ENCODE measurements at regions not wholly inside any gene's neighbourhood (a gene's known extent, or its start where the extent isn't known, plus 50 kb on each side); places are given as distances from the start of the nearest gene placed in this dataset.

DNA sequence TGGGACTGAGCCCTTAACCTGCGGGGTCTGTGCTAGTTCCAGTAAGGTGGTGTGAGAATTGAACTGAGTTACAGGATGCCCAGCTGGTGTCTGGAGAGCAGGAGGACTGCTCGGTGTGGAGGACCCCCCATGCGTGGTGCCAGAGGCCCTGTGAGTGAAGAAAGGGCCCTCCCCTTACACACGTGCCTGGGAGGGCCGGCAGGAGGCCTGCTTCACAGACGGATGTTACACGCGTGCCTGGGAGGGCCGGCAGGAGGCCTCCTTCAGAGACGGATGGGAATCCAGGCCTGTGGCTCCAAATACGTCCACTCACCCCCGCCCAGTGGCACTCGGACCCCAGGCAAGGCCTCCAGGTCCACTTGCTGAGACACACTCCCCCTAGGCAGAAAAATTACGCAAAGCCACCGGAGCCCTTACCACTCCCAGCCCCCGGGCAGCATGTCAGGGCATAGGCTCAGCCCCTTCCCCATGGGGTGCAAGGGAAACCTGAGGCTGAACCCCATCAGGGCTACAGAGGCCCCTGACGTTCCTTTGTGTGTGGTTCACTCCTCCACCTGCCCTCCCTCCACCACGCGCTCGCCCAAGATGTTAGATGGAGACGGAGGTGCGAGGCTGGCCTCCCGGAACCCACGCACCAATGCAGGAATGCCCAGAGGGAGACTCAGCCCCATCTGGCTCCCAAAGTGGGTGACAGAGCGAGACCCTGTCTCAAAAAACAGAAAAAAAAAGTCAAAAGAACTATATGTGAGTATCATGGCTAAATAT is 227.8 kb downstream of the BRD1 start:
- H3K27ac ChIP-seq = no peak overlapping the region
- ATAC-seq (no peak), DNase-seq (peak in 1 of 4 donors; percentile 27)
- H3K4me1 ChIP-seq = no peaks in the 10 kb centered on the region
- no peaks in the 10 kb centered on the region for H3K27me3 ChIP-seq
- peaks cover 0 to 12% of the 10 kb centered on the region in 2 donors for H3K9me3 ChIP-seq
- TF ChIP-seq, protein P1, sequence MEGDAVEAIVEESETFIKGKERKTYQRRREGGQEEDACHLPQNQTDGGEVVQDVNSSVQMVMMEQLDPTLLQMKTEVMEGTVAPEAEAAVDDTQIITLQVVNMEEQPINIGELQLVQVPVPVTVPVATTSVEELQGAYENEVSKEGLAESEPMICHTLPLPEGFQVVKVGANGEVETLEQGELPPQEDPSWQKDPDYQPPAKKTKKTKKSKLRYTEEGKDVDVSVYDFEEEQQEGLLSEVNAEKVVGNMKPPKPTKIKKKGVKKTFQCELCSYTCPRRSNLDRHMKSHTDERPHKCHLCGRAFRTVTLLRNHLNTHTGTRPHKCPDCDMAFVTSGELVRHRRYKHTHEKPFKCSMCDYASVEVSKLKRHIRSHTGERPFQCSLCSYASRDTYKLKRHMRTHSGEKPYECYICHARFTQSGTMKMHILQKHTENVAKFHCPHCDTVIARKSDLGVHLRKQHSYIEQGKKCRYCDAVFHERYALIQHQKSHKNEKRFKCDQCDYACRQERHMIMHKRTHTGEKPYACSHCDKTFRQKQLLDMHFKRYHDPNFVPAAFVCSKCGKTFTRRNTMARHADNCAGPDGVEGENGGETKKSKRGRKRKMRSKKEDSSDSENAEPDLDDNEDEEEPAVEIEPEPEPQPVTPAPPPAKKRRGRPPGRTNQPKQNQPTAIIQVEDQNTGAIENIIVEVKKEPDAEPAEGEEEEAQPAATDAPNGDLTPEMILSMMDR (IDR thresholded peaks at IDR 0.05) = no peak
- intact Hi-C loops (cut with DNase I) = no loop called here
- H3K36me3 ChIP-seq = peaks cover 0 to 4% of the 10 kb centered on the region in 2 donors
- H3K4me3 ChIP-seq = no peak overlapping the region

DNA sequence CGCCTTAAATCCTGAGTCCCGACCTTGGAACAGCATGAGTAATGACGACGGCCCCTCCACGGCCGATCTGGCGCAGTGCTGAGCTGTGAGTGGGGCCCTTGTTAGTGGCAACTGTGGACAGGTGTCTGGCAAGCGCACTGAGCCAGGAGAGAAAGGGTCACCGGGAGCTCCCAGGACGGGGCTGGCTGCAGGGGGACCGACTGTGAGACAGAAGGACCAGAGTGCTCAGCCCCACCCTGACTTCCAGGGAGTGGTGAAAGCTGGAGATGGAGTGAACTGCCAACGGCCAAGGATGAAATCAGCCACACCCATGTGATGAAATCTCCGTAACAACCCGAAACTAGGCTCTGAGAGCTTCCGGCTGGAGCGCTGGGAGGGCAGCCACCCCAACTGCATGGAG is 228.6 kb downstream of the BRD1 start:
- no peak overlapping the region for H3K27ac ChIP-seq
- intact Hi-C loops (cut with DNase I) = no loop called here
- no peak for ATAC-seq
- H3K9me3 ChIP-seq = peaks cover 0 to 3% of the 10 kb centered on the region in 2 donors
- TF ChIP-seq, protein P1 (IDR thresholded peaks at IDR 0.05) = no peak
- no peaks in the 10 kb centered on the region for H3K4me1 ChIP-seq
- peaks cover 0 to 5% of the 10 kb centered on the region in 2 donors for H3K36me3 ChIP-seq
- peak in 1 of 4 donors; percentile 54 for DNase-seq
- H3K4me3 ChIP-seq = no peak overlapping the region
- no peaks in the 10 kb centered on the region for H3K27me3 ChIP-seq

DNA sequence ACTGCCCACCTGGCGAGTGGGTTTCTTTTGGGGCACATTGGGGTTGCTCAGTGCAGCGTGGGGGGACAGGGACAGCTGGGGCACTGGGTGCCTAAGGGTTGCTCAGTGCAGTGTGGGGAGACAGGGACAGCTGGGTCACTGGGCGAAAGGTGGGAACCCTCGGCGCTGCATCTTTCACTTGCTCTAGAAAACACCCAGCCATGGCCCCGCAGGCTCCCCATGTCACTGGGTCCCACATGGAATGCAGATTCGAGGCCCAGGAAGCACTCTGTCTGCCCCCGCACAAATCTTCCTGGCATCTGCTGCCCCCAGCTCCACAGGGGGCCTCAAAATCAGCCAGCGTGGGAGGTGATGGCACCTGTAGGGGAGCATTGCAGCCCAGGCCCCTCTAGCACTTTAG is 229.3 kb downstream of the BRD1 start:
- TF ChIP-seq, protein P1 (IDR thresholded peaks at IDR 0.05) = no peak
- Histone ChIP-seq H3K27ac (no peak overlapping the region), H3K36me3 (peaks cover 0 to 5% of the 10 kb centered on the region in 2 donors), H3K4me3 (no peak overlapping the region), H3K4me1 (no peaks in the 10 kb centered on the region), H3K9me3 (no peaks in the 10 kb centered on the region), H3K27me3 (no peaks in the 10 kb centered on the region)
- intact Hi-C loops (cut with DNase I) = no loop called here
- DNase-seq (peak in 1 of 4 donors; percentile 26), ATAC-seq (no peak)

DNA sequence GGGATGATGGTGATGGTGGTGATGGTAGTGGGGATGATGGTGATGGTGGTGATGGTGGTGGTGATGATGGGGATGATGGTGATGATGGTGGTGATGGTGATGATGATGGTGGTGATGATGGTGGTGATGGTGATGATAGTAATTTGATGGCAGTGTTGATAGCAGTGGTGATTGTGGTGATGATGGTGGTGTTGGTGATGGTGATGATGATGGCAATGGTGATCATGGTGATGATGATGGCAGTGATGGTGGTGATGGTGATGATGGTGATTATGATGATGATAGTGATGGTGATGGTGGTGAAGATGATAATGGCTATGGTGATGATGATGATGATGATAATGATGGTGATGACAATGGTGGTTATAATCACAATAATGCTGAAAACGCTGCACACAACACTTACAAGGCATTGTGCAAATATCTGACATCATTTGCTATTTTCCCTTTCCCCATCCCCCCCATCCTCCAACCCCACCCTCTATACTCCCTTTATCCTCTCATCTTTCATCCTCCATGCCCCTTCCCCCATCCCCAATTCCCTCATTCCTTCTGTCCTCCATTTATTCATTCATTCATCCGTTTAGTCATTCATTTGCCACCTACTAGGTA is 230.1 kb downstream of the BRD1 start:
- H3K27ac ChIP-seq = no peak overlapping the region
- no peak for DNase-seq
- no peaks in the 10 kb centered on the region for H3K4me1 ChIP-seq
- no peaks in the 10 kb centered on the region for H3K9me3 ChIP-seq
- no peaks in the 10 kb centered on the region for H3K27me3 ChIP-seq
- TF ChIP-seq, protein P1 (IDR thresholded peaks at IDR 0.05) = no peak
- no peak for ATAC-seq
- no peak overlapping the region for H3K4me3 ChIP-seq
- peaks cover 0 to 5% of the 10 kb centered on the region in 2 donors for H3K36me3 ChIP-seq
- intact Hi-C loops (cut with DNase I) = no loop called here

DNA sequence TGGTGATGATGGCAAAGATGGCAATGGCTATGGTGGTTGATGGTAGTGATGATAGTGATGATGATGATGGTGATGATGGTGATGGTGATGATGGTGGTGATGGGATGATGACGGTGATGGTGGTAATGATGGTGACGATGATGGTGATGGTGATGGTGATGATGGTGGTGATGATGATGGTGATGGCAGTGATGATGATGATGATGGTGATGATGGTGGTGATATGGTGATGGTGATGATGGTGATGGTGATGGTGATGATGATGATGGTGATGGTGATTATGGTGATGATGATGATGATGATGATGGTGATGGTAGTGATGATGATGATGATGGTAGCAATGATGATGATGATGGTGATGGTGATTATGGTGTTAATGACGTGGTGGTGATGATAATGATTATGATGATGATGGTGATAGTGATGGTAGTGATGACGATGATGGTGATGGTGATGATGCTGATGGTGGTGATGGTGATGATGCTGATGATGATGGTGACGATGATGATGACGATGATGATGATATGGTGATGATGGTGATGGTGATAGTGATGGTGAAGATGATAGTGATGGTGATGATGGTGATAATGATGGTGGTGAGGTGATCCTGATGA is 232.1 kb downstream of the BRD1 start:
- peaks cover 0 to 3% of the 10 kb centered on the region in 2 donors for H3K4me1 ChIP-seq

More for the DNA sequence above, 232.1 kb downstream of the BRD1 start:
- Histone ChIP-seq H3K4me3 (no peak overlapping the region), H3K9me3 (no peaks in the 10 kb centered on the region), H3K27ac (no peak overlapping the region), H3K36me3 (peaks cover 0 to 5% of the 10 kb centered on the region in 2 donors), H3K27me3 (no peaks in the 10 kb centered on the region)
- intact Hi-C loops (cut with DNase I) = no loop called here
- TF ChIP-seq, protein P1 (IDR thresholded peaks at IDR 0.05) = no peak
- DNase-seq (no peak), ATAC-seq (no peak)

All from left lung (tissue), 4 donors.